Testis (tissue), 2 donors: ENCODE measurements at regions not wholly inside any gene's neighbourhood (a gene's known extent, or its start where the extent isn't known, plus 50 kb on each side); places are given as distances from the start of the nearest gene placed in this dataset.
"Not testable (repeated sequence)": the region's sequence is repeated elsewhere in the genome, so short reads cannot be mapped to it uniquely, and the experiment has no call there.

ENCODE experiments used
- POLR2A ChIP-seq: fragments of 450-650 bp; IDR thresholded peaks from one replicate; pipeline ENCODE4 v1.6.1; 2017; ENCODE audit warnings: antibody characterized with exemption, mild to moderate bottlenecking, moderate library complexity
- TF ChIP-seq, protein P1 (sequence below), 3 experiments: fragments of 450-650 bp in 2 of 3; fragments of 200-600 bp in 1 of 3; sonication (generic) in 1 of 3; IDR thresholded peaks; one replicate each; pipeline ENCODE4 v1.5.1; 2016 to 2019; ENCODE audit warnings: antibody characterized with exemption in 3 of 3, mild to moderate bottlenecking in 2 of 3, moderate library complexity in 1 of 3

DNA sequence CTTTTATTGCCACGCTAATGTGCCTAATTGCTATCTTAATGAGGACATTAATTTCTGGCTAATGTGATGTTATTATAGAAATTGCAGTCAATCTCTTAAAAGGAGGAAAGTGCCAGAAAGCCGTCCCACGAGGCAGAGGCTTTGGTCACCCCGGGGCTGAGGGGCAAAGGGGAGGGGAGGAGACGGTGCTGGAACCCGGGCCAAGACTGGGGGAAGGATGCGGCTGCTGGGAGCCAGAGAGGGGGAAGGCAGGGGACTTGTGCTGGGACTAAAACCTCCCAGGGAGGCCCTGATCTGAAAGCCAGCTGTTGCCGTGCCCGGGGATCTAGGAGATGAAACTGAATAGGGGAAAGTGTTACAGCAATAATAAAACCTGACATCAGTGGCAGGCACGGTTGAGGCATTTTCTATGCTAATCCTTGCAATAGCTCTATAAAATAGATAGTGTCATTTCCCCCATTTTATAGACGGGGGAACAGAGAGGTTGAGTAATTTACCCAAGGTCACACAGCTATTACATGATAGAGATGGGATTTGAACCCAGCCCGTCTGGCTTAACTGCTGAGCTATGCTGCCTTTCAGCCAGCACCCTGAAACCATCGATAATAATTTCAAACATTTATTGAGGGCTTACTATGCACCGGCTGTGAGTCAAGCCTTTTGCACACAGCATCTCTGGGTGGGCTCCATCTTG, 83.2 kb upstream of the ADGRE5 start:
- TF ChIP-seq, protein P1, sequence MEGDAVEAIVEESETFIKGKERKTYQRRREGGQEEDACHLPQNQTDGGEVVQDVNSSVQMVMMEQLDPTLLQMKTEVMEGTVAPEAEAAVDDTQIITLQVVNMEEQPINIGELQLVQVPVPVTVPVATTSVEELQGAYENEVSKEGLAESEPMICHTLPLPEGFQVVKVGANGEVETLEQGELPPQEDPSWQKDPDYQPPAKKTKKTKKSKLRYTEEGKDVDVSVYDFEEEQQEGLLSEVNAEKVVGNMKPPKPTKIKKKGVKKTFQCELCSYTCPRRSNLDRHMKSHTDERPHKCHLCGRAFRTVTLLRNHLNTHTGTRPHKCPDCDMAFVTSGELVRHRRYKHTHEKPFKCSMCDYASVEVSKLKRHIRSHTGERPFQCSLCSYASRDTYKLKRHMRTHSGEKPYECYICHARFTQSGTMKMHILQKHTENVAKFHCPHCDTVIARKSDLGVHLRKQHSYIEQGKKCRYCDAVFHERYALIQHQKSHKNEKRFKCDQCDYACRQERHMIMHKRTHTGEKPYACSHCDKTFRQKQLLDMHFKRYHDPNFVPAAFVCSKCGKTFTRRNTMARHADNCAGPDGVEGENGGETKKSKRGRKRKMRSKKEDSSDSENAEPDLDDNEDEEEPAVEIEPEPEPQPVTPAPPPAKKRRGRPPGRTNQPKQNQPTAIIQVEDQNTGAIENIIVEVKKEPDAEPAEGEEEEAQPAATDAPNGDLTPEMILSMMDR (IDR thresholded peaks at IDR 0.05): not testable (repeated sequence)
- TF ChIP-seq POLR2A: not testable (repeated sequence)
